ENCODE measurements at regions not wholly inside any gene's neighbourhood (a gene's known extent, or its start where the extent isn't known, plus 50 kb on each side); places are given as distances from the start of the nearest gene placed in this dataset.

- ChIA-PET SMC1A (ENCODE audit: uncharacterized antibody, unreplicated experiment) (interaction anchor here (1.7 kb wide), 1 partner anchor 9 kb away, joined by 6 read pairs; no protein-coding TSS in a partner anchor), CTCF (interaction anchor here (2.1 to 2.6 kb wide), 3 partner anchors 9 to 106 kb away, joined by 4 to 10 read pairs (median 7); no protein-coding TSS in a partner anchor), RAD21 (ENCODE audit: unreplicated experiment) (interaction anchor here (0.6 kb wide), 1 partner anchor 82 kb away, joined by 3 read pairs; no protein-coding TSS in a partner anchor), POLR2A (interaction anchor here (0.7 kb wide), 1 partner anchor 579 kb away, joined by 3 read pairs; no protein-coding TSS in a partner anchor)
- FAIRE-seq, result no peak
- Histone ChIP-seq H3K9me3 (replicated peaks; ENCODE audit: control insufficient read depth, insufficient read depth, low read length) (no peaks in the 10 kb centered on the region), H2AFZ (ENCODE audit: control insufficient read depth, low read depth, low read length) (no peak overlapping the region), H4K20me1 (ENCODE audit: control insufficient read depth, insufficient read depth) (no peaks in the 10 kb centered on the region), H3K27ac (ENCODE audit: control insufficient read depth, insufficient read depth) (no peak overlapping the region), H3K36me3 (ENCODE audit: control insufficient read depth in 2 of 2, insufficient read depth in 2 of 2, low read length in 1 of 2) (no peaks in the 10 kb centered on the region), H3K9ac (ENCODE audit: control insufficient read depth, insufficient read depth, low read length) (no peak overlapping the region), H3K27me3 (replicated peaks in 1 of 2; ENCODE audit: control insufficient read depth in 2 of 2, insufficient read depth in 2 of 2, low read length in 1 of 2) (no peaks in the 10 kb centered on the region), H3K4me1 (ENCODE audit: control insufficient read depth, insufficient read depth, low read length) (no peaks in the 10 kb centered on the region), H3K4me3 (no peak overlapping the region), H3K4me2 (ENCODE audit: control insufficient read depth, insufficient read depth) (no peak overlapping the region), H3K79me2 (ENCODE audit: control insufficient read depth, insufficient read depth, low read length) (no peaks in the 10 kb centered on the region)
- in situ Hi-C loops (cut with MboI), result no loop called here
- intact Hi-C loops (cut with micrococcal nuclease; ENCODE audit: unreplicated experiment), result no loop called here
- no peak for ATAC-seq
- DNase-seq (ENCODE audit: low read depth, low spot score), result no peak
- TF ChIP-seq BCL11A (IDR thresholded peaks at IDR 0.05; ENCODE audit: low read depth, low read length), result no peak
- BruUV-seq (replicated peaks), result no TSS peak
- 95% methylated on average over 1 of the region's 1 CpG for WGBS (ENCODE audit: insufficient coverage, insufficient replicate concordance, low lambda C conversion rate, missing lambda C conversion rate)
These were observed 251.0 kb upstream of the P2RY1 start for GRCh38 chr3:152583963-152584362.

GRCh38 chr3:152586974-152587373 is 248.0 kb upstream of the P2RY1 start:
- DNase-seq (ENCODE audit: low read depth, low spot score) (no peak), ATAC-seq (no peak), FAIRE-seq (no peak)
- TF ChIP-seq BCLAF1 (IDR thresholded peaks at IDR 0.05), result no peak
- TF ChIP-seq MYB (IDR thresholded peaks at IDR 0.05; ENCODE audit: borderline replicate concordance, low read depth, low read length), result no peak
- TF ChIP-seq NRF1 (conservative IDR thresholded peaks at IDR 0.05; ENCODE audit: low read depth, low read length), result no peak
- no peak for TF ChIP-seq KDM1A (IDR thresholded peaks at IDR 0.05; ENCODE audit: borderline replicate concordance)
- TF ChIP-seq HSF1 (IDR thresholded peaks at IDR 0.05; ENCODE audit: low read depth, low read length), result no peak
- TF ChIP-seq ZNF207 (IDR thresholded peaks at IDR 0.05; ENCODE audit: borderline replicate concordance), result no peak
- TF ChIP-seq ZBTB4 (CRISPR knock-in tag; IDR thresholded peaks at IDR 0.05), result no peak
- no peak for TF ChIP-seq MAX (IDR thresholded peaks at IDR 0.05; ENCODE audit: low read depth, low read length)
- no peaks in the 10 kb centered on the region for H3K36me3 ChIP-seq (ENCODE audit: control insufficient read depth in 2 of 2, insufficient read depth in 2 of 2, low read length in 1 of 2)
- H3K4me2 ChIP-seq (ENCODE audit: control insufficient read depth, insufficient read depth), result no peak overlapping the region
- H2AFZ ChIP-seq (ENCODE audit: control insufficient read depth, low read depth, low read length), result no peak overlapping the region
- H3K79me2 ChIP-seq (ENCODE audit: control insufficient read depth, insufficient read depth, low read length), result no peaks in the 10 kb centered on the region
- H4K20me1 ChIP-seq (ENCODE audit: control insufficient read depth, insufficient read depth), result no peaks in the 10 kb centered on the region
- no peak overlapping the region for H3K9ac ChIP-seq (ENCODE audit: control insufficient read depth, insufficient read depth, low read length)
- H3K27me3 ChIP-seq (replicated peaks in 1 of 2; ENCODE audit: control insufficient read depth in 2 of 2, insufficient read depth in 2 of 2, low read length in 1 of 2), result no peaks in the 10 kb centered on the region
- intact Hi-C loops (cut with micrococcal nuclease; ENCODE audit: unreplicated experiment) (no loop called here), in situ Hi-C loops (cut with MboI) (no loop called here)
- ChIA-PET CTCF (interaction anchor here (1.5 kb wide), 1 partner anchor 9 kb away, joined by 3 read pairs; no protein-coding TSS in a partner anchor), SMC1A (ENCODE audit: uncharacterized antibody, unreplicated experiment) (interaction anchor here (2.3 to 3.4 kb wide), 2 partner anchors 9 to 15 kb away, joined by 7 to 14 read pairs; no protein-coding TSS in a partner anchor), RAD21 (ENCODE audit: unreplicated experiment) (no interaction called here), POLR2A (interaction anchor here (2.9 kb wide), 1 partner anchor 9 kb away, joined by 7 read pairs; no protein-coding TSS in a partner anchor)
- H3K27ac ChIP-seq (ENCODE audit: control insufficient read depth, insufficient read depth), result no peak overlapping the region
- no peaks in the 10 kb centered on the region for H3K9me3 ChIP-seq (replicated peaks; ENCODE audit: control insufficient read depth, insufficient read depth, low read length)
- no peaks in the 10 kb centered on the region for H3K4me1 ChIP-seq (ENCODE audit: control insufficient read depth, insufficient read depth, low read length)
- WGBS (ENCODE audit: insufficient coverage, insufficient replicate concordance, low lambda C conversion rate, missing lambda C conversion rate), result 35% methylated on average over 4 of the region's 4 CpGs
- H3K4me3 ChIP-seq, result no peak overlapping the region
- BruUV-seq (replicated peaks), result no TSS peak
